GM06990 (cell line): ENCODE measurements at regions not wholly inside any gene's neighbourhood (a gene's known extent, or its start where the extent isn't known, plus 50 kb on each side); places are given as distances from the start of the nearest gene placed in this dataset.

Experiments
- DNase-seq: peaks from one replicate; pipeline ENCODE4 v3.0.0-alpha.2; 2011; ENCODE audit not compliant: insufficient read length; ENCODE audit errors: extremely low read depth
- H3K27me3 ChIP-seq: replicated peaks from 2 replicates; pipeline ENCODE4 v1.6.0; 2011; ENCODE audit warnings: low read length; ENCODE audit not compliant: control insufficient read depth, insufficient read depth
- H3K36me3 ChIP-seq: 2 replicates; pipeline ENCODE4 v1.5.1; 2011; ENCODE audit warnings: low read length; ENCODE audit not compliant: control insufficient read depth, insufficient read depth
- H3K4me3 ChIP-seq: replicated peaks from 2 replicates; pipeline ENCODE4 v1.5.1; 2011; ENCODE audit warnings: low read depth, mild to moderate bottlenecking, control low read depth, low read length
- TF ChIP-seq, protein P1 (sequence below): IDR thresholded peaks from 2 replicates; pipeline ENCODE4 v1.5.1; 2011; ENCODE audit warnings: low read length, control low read depth, mild to moderate bottlenecking, inconsistent platforms; ENCODE audit not compliant: insufficient read depth, poor library complexity, severe bottlenecking

DNA sequence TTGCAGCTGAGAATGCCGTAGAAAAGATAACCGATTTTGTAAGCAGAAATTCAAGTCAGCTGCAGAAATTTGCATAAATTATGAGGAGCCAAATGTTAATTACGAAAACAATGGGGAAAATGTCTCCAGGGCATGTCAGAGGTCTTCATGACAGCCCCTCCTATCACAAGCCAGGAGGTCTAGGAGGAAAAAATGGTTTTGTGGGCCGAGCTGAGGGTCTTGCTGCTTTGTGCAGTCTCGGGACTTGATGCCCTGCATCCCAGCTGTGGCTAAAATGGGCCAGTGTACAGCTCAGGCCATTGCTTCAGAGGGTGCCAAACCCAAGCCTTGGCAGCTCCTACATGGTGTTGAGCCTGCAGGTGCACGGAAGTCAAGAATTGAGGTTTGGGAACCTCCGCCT, 131.2 kb upstream of the PDE3A start:
- Histone ChIP-seq H3K27me3 (no peaks in the 10 kb centered on the region), H3K4me3 (no peak overlapping the region), H3K36me3 (no peaks in the 10 kb centered on the region)
- no peak for DNase-seq
- TF ChIP-seq, protein P1, sequence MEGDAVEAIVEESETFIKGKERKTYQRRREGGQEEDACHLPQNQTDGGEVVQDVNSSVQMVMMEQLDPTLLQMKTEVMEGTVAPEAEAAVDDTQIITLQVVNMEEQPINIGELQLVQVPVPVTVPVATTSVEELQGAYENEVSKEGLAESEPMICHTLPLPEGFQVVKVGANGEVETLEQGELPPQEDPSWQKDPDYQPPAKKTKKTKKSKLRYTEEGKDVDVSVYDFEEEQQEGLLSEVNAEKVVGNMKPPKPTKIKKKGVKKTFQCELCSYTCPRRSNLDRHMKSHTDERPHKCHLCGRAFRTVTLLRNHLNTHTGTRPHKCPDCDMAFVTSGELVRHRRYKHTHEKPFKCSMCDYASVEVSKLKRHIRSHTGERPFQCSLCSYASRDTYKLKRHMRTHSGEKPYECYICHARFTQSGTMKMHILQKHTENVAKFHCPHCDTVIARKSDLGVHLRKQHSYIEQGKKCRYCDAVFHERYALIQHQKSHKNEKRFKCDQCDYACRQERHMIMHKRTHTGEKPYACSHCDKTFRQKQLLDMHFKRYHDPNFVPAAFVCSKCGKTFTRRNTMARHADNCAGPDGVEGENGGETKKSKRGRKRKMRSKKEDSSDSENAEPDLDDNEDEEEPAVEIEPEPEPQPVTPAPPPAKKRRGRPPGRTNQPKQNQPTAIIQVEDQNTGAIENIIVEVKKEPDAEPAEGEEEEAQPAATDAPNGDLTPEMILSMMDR = no peak

DNA sequence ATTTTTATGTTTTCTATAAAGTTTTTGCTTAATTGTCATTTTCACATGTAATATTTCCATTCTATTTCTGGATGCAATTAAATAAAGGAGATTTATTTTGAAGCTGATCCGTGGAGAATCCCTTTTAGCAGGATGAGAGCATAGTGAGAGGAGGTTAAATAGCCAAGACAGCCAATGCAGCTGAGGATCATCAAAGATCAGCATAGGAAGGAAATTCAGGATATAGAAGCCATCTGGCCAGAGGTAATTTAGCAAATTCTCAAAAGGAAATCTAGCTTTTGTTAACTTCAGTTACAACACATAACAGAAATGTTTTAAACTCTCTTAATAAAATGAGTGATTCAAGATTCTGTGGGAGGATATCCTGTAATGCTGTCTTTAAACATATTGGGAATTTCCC, 122.8 kb upstream of the PDE3A start:
- Histone ChIP-seq H3K36me3 (no peaks in the 10 kb centered on the region), H3K4me3 (no peak overlapping the region), H3K27me3 (no peaks in the 10 kb centered on the region)
- TF ChIP-seq, protein P1 = no peak
- DNase-seq = no peak

DNA sequence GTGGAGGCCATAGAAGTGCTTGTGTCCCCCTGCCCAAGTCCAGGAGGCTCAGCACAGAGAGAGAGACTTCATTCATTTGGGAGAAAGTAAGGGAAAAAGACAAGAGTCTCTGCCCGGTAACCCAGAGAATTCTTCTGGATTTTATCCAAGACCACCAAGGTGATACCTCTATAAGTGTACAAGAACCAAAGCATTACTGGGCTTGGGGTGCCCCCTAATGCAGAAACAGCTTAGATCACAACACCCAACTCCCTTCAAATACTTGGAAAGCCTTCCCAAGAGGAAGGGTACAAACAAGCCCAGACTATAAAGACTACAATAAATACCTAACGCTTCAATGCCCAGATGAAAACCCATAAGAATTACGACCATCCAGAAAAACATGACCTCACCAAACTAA, 119.7 kb upstream of the PDE3A start:
- H3K27me3 ChIP-seq = no peaks in the 10 kb centered on the region
- DNase-seq = no peak
- no peaks in the 10 kb centered on the region for H3K36me3 ChIP-seq
- no peak overlapping the region for H3K4me3 ChIP-seq
- TF ChIP-seq, protein P1 = no peak

DNA sequence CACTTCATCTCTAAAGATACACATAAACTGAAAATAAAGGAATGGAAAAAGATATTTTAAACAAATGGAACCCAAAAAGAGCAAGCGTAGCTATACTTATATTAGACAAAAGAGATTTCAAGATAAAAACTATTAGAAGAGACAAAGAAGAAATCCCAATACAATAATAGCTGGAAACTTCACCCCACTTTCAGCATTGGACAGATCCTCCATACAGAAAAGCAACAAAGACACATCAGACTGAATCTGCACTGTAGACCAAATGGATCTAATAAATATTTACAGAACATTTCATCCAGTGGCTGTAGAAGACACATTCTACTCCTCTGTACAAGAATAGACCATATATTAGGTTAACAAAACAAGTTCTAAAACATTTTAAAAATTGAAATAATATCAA, 117.6 kb upstream of the PDE3A start:
- Histone ChIP-seq H3K36me3 (no peaks in the 10 kb centered on the region), H3K4me3 (no peak overlapping the region), H3K27me3 (no peaks in the 10 kb centered on the region)
- no peak for DNase-seq
- TF ChIP-seq, protein P1 = no peak

DNA sequence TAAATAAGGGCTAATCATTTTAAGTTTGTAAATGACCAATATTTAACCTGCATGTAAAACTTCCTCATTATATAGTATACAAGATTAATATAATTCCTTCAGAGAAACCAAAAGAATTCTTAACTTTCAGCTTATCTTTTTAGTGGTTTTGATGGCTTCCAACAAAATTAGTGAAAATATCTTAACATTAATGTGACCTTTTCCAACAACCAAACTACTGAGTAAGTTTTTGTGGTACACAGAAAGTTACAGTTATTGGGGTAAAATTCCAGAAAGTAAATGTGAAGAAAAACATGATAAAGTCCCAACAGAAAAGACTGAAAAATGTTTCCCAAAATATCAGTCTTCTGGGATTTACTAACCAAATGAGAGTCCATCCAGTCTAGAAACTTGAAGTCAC, 111.0 kb upstream of the PDE3A start:
- no peak for DNase-seq
- Histone ChIP-seq H3K27me3 (no peaks in the 10 kb centered on the region), H3K36me3 (no peaks in the 10 kb centered on the region), H3K4me3 (no peak overlapping the region)
- TF ChIP-seq, protein P1 = no peak

DNA sequence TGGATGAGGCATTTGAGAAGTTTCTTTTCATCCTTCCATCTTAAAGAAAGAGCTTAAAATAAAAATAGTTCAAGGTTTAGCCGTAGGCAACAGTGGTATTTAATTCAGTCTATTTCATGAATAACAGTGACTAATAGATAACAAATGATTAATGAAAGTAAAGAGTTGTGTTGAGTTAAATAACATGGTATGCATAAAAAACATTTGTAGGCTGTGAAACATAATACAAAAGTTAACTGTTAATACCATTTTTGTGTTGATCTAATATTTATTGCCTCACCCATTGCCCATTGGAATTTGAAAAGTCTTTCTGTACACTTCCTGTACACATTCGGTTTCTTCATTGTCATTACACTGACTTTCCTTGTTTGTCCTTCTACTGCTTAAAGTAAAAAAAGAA, 108.6 kb upstream of the PDE3A start:
- DNase-seq = no peak
- H3K27me3 ChIP-seq = no peaks in the 10 kb centered on the region
- H3K4me3 ChIP-seq = no peak overlapping the region
- TF ChIP-seq, protein P1 = no peak
- no peaks in the 10 kb centered on the region for H3K36me3 ChIP-seq
